Neural crest cell (in vitro differentiated cells): ENCODE measurements at regions not wholly inside any gene's neighbourhood (a gene's known extent, or its start where the extent isn't known, plus 50 kb on each side); places are given as distances from the start of the nearest gene placed in this dataset.

Experiments
- DNase-seq: peaks from one replicate; pipeline ENCODE4 v3.0.0; 2021; ENCODE audit warnings: low read depth, mixed read lengths, low spot score
- H3K27ac Mint-ChIP-seq: one replicate; pipeline ENCODE4 v1.8.0; 2021; ENCODE audit warnings: mild to moderate bottlenecking, mixed read lengths; ENCODE audit not compliant: unreplicated experiment
- H3K27me3 Mint-ChIP-seq: 2 replicates; pipeline ENCODE4 v1.8.0; 2021; ENCODE audit warnings: low read depth, mild to moderate bottlenecking, mixed read lengths
- H3K36me3 Mint-ChIP-seq: 2 replicates; pipeline ENCODE4 v1.8.0; 2021; ENCODE audit warnings: low read depth, mild to moderate bottlenecking, mixed read lengths
- H3K4me1 Mint-ChIP-seq: 2 replicates; pipeline ENCODE4 v1.8.0; 2021; ENCODE audit warnings: mixed read lengths
- H3K4me3 Mint-ChIP-seq: one replicate; pipeline ENCODE4 v1.8.0; 2021; ENCODE audit warnings: mild to moderate bottlenecking, mixed read lengths
- H3K9me3 Mint-ChIP-seq: 2 replicates; pipeline ENCODE4 v1.8.0; 2021; ENCODE audit warnings: mixed read lengths
- CTCF ChIP-seq: fragments of 200-600 bp; sonication (generic); conservative IDR thresholded peaks from 2 replicates; pipeline ENCODE4 v1.5.0; 2021; ENCODE audit warnings: antibody characterized with exemption, mild to moderate bottlenecking

GRCh38 chr9:79829566-79830302 is 258.0 kb downstream of the TLE4 start:
- no peaks in the 10 kb centered on the region for H3K36me3 Mint-ChIP-seq
- H3K27ac Mint-ChIP-seq = no peak overlapping the region
- DNase-seq = no peak
- no peaks in the 10 kb centered on the region for H3K4me1 Mint-ChIP-seq
- H3K9me3 Mint-ChIP-seq = peaks cover 3% of the 10 kb centered on the region
- no peak overlapping the region for H3K4me3 Mint-ChIP-seq
- TF ChIP-seq CTCF = no peak
- H3K27me3 Mint-ChIP-seq = no peaks in the 10 kb centered on the region

- TF ChIP-seq CTCF = no peak
- H3K27ac Mint-ChIP-seq = no peak overlapping the region
- H3K4me3 Mint-ChIP-seq = no peak overlapping the region
- peaks cover 5% of the 10 kb centered on the region for H3K36me3 Mint-ChIP-seq
- H3K4me1 Mint-ChIP-seq = no peaks in the 10 kb centered on the region
- no peak for DNase-seq
- peaks cover 15% of the 10 kb centered on the region for H3K9me3 Mint-ChIP-seq
- no peaks in the 10 kb centered on the region for H3K27me3 Mint-ChIP-seq
Observed at GRCh38 chr9:79824265-79824664, 252.5 kb downstream of the TLE4 start.

- Mint-ChIP-seq H3K4me1 (peaks cover 9% of the 10 kb centered on the region), H3K9me3 (peaks cover 4% of the 10 kb centered on the region)
Observed at GRCh38 chr9:79817438-79818004, 245.8 kb downstream of the TLE4 start.

GRCh38 chr9:79813258-79813638 is 241.5 kb downstream of the TLE4 start:
- TF ChIP-seq CTCF = no peak
- Mint-ChIP-seq H3K4me1 (peaks cover 9% of the 10 kb centered on the region), H3K9me3 (no peaks in the 10 kb centered on the region), H3K36me3 (no peaks in the 10 kb centered on the region), H3K4me3 (no peak overlapping the region), H3K27me3 (no peaks in the 10 kb centered on the region), H3K27ac (no peak overlapping the region)
- no peak for DNase-seq

More at GRCh38 chr9:79817438-79818004, 245.8 kb downstream of the TLE4 start:
- no peak for DNase-seq
- H3K27me3 Mint-ChIP-seq = no peaks in the 10 kb centered on the region
- TF ChIP-seq CTCF = no peak
- H3K27ac Mint-ChIP-seq = no peak overlapping the region
- H3K36me3 Mint-ChIP-seq = peaks cover 2% of the 10 kb centered on the region
- H3K4me3 Mint-ChIP-seq = no peak overlapping the region

GRCh38 chr9:79812507-79813257 is 240.9 kb downstream of the TLE4 start:
- H3K27ac Mint-ChIP-seq = no peak overlapping the region
- DNase-seq = no peak
- H3K27me3 Mint-ChIP-seq = no peaks in the 10 kb centered on the region
- no peaks in the 10 kb centered on the region for H3K9me3 Mint-ChIP-seq
- H3K4me1 Mint-ChIP-seq = peaks cover 3% of the 10 kb centered on the region
- no peak overlapping the region for H3K4me3 Mint-ChIP-seq
- no peak for TF ChIP-seq CTCF
- no peaks in the 10 kb centered on the region for H3K36me3 Mint-ChIP-seq
